ENCODE measurements at regions not wholly inside any gene's neighbourhood (a gene's known extent, or its start where the extent isn't known, plus 50 kb on each side); places are given as distances from the start of the nearest gene placed in this dataset.

DNA sequence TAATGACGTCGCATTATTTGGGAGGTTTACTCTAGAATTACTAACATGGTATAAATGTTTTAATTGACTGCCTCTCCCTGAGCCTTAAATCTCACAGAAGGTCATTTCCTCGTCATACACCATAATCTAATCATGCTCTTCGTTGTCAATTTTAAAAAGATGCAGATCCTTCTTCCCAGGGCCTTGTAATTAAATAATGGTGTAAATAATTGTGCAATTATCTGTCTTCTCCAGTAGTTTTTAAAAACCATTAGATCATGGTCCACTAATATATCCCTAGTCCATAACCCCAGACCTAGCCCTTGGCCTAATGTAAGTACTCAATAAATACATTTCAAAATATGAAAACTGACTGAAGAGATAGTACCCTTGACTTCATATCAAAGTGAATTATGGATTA is 181.5 kb upstream of the GNAI1 start:
- Histone ChIP-seq H3K27ac (no peak overlapping the region), H3K4me3 (no peak overlapping the region), H3K4me1 (no peaks in the 10 kb centered on the region), H3K9me3 (no peaks in the 10 kb centered on the region), H3K27me3 (no peaks in the 10 kb centered on the region), H3K36me3 (replicated peaks in 1 of 2; ENCODE audit: insufficient read depth in 1 of 2, low read depth in 2 of 2) (no peaks in the 10 kb centered on the region)
- 69 to 71% methylated on average over 4 of the region's 4 CpGs for WGBS, 2 donors
- no peak for DNase-seq
- intact Hi-C loops (cut with DNase I) = no loop called here
- no peak for TF ChIP-seq POLR2A (IDR thresholded peaks at IDR 0.05)
- TF ChIP-seq, protein P1, sequence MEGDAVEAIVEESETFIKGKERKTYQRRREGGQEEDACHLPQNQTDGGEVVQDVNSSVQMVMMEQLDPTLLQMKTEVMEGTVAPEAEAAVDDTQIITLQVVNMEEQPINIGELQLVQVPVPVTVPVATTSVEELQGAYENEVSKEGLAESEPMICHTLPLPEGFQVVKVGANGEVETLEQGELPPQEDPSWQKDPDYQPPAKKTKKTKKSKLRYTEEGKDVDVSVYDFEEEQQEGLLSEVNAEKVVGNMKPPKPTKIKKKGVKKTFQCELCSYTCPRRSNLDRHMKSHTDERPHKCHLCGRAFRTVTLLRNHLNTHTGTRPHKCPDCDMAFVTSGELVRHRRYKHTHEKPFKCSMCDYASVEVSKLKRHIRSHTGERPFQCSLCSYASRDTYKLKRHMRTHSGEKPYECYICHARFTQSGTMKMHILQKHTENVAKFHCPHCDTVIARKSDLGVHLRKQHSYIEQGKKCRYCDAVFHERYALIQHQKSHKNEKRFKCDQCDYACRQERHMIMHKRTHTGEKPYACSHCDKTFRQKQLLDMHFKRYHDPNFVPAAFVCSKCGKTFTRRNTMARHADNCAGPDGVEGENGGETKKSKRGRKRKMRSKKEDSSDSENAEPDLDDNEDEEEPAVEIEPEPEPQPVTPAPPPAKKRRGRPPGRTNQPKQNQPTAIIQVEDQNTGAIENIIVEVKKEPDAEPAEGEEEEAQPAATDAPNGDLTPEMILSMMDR (IDR thresholded peaks at IDR 0.05) = no peak
- ATAC-seq = no peak

DNA sequence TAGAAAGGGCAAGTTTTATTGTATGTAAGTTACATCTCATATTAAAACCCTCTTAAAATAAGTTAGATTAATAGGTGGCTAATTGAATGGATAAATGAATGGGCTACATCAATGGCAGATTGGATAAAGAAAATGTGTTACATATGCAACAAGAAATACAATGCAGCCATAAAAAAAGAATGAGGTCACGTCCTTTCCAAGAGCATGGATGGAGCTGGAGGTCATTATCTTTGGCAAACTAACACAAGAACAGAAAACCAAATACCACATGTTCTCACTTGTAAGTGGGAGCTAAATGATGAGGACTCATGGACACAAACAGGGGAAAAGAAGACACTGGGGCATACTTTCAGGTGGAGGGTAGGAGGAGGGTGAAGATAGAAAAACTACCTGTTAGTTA is 182.2 kb upstream of the GNAI1 start:
- Histone ChIP-seq H3K4me3 (no peak overlapping the region), H3K27ac (no peak overlapping the region), H3K9me3 (no peaks in the 10 kb centered on the region), H3K27me3 (no peaks in the 10 kb centered on the region), H3K36me3 (replicated peaks in 1 of 2; ENCODE audit: insufficient read depth in 1 of 2, low read depth in 2 of 2) (no peaks in the 10 kb centered on the region), H3K4me1 (no peaks in the 10 kb centered on the region)
- WGBS, 2 donors = 45 to 54% methylated on average over 1 of the region's 1 CpG
- ATAC-seq (no peak), DNase-seq (no peak)
- intact Hi-C loops (cut with DNase I) = no loop called here
- TF ChIP-seq, protein P1 (IDR thresholded peaks at IDR 0.05) = no peak
- TF ChIP-seq POLR2A (IDR thresholded peaks at IDR 0.05) = no peak

DNA sequence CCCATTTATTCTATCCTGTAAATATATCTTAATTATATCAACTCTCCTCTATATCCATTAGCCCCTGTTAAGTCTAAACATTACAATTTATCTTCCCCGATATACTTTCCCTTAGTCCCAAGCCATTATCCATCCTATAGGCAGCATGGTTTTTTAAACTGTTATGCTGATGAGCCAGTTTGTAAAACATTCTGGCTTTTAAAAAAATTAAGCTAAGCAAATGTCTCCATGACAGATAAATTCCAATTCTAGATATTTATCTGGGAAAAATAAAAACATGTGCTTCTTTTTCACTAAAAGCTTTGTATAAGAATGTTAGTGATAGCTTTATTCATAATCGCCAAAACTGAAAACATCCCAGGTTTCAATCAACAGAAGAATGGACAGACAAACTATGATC is 183.2 kb upstream of the GNAI1 start:
- Histone ChIP-seq H3K36me3 (replicated peaks in 1 of 2; ENCODE audit: insufficient read depth in 1 of 2, low read depth in 2 of 2) (no peaks in the 10 kb centered on the region), H3K9me3 (no peaks in the 10 kb centered on the region), H3K27ac (no peak overlapping the region), H3K4me1 (no peaks in the 10 kb centered on the region), H3K27me3 (no peaks in the 10 kb centered on the region), H3K4me3 (no peak overlapping the region)
- TF ChIP-seq POLR2A (IDR thresholded peaks at IDR 0.05) = no peak
- TF ChIP-seq, protein P1 (IDR thresholded peaks at IDR 0.05) = no peak
- intact Hi-C loops (cut with DNase I) = no loop called here
- DNase-seq (no peak), ATAC-seq (no peak)
- 59 to 71% methylated on average over 2 of the region's 2 CpGs for WGBS, 2 donors

DNA sequence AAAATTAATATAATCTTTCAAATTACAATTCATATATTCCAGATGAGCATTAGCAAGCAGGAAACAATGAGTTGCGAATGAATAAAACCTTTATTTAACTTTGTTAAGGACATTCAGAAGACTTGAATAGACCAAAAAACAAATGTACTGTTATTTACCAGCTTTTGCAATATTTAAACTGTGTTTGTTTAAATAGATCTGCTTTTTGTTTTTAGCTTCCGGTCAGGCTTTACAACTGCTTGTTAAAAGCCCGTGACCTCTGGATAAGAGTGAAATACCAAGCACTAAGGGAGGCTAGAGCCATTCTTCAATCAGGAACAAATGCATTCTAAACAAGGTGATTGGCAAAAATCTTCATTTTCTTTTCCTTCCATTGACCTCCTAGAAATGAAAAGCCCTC is 184.9 kb upstream of the GNAI1 start:
- Histone ChIP-seq H3K9me3 (no peaks in the 10 kb centered on the region), H3K4me3 (no peak overlapping the region), H3K27me3 (no peaks in the 10 kb centered on the region), H3K27ac (no peak overlapping the region), H3K36me3 (replicated peaks in 1 of 2; ENCODE audit: insufficient read depth in 1 of 2, low read depth in 2 of 2) (no peaks in the 10 kb centered on the region), H3K4me1 (no peaks in the 10 kb centered on the region)
- intact Hi-C loops (cut with DNase I) = no loop called here
- no peak for ATAC-seq
- no peak for DNase-seq
- TF ChIP-seq, protein P1 (IDR thresholded peaks at IDR 0.05) = no peak
- TF ChIP-seq POLR2A (IDR thresholded peaks at IDR 0.05) = no peak
- 44 to 53% methylated on average over 3 of the region's 3 CpGs for WGBS, 2 donors

DNA sequence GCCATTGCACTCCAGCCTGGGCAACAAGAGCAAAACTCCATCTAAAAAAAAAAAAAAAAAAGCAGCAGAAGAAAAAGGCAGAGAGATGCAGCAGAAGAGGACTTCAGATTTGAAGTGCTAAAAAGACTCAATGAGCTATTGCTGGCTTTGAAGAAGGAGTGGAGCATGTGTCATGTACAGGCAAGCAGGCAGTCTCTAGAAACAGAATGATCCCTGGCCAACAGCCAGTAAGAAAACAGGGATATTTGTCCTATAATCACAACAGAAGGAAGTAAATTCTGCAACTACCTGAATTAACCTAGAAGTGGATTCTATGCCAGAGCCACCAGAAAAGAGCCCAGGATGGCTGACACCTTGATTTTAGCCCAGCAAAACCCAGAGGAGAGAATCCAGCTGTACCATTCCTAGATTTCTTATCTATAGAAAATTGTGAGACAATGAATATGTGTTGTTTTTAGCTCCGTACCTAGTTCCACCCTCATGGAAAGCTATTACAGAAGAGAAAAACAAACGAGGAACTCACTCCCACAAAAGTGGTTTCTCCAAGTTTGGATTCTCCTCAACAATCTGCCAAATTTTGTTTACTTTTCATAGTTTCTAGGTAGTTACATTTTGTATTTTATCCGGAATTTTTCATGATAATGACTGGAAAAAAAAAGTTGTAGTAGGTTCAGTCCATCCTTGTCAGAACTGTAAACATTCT is 198.2 kb upstream of the GNAI1 start:
- intact Hi-C loops (cut with DNase I) = no loop called here
- H3K4me1 ChIP-seq = no peaks in the 10 kb centered on the region
- H3K36me3 ChIP-seq (replicated peaks in 1 of 2; ENCODE audit: insufficient read depth in 1 of 2, low read depth in 2 of 2) = no peaks in the 10 kb centered on the region
- no peak overlapping the region for H3K27ac ChIP-seq
- no peaks in the 10 kb centered on the region for H3K9me3 ChIP-seq
- no peak for DNase-seq
- 30 to 33% methylated on average over 3 of the region's 3 CpGs for WGBS, 2 donors
- TF ChIP-seq, protein P1 (IDR thresholded peaks at IDR 0.05) = no peak
- no peak for ATAC-seq
- H3K27me3 ChIP-seq = no peaks in the 10 kb centered on the region
- H3K4me3 ChIP-seq = no peak overlapping the region
